Stimulated activated CD4-positive, alpha-beta T cell treated with anti-CD3 and anti-CD28 coated beads, Interleukin-2, amount 100 ng/mL, for 24 hours (primary cell): ENCODE measurements at regions not wholly inside any gene's neighbourhood (a gene's known extent, or its start where the extent isn't known, plus 50 kb on each side); places are given as distances from the start of the nearest gene placed in this dataset.

Experiments
- DNase-seq, 2 donors: peaks; one replicate each; pipeline ENCODE4 v3.0.0-alpha.2; 2020

GRCh38 chr2:75798569-75798968 is 87.9 kb upstream of the GCFC2 start:
- DNase-seq: no peak

- DNase-seq: no peak
These were observed 82.3 kb upstream of the GCFC2 start for GRCh38 chr2:75792996-75793395.

DNA sequence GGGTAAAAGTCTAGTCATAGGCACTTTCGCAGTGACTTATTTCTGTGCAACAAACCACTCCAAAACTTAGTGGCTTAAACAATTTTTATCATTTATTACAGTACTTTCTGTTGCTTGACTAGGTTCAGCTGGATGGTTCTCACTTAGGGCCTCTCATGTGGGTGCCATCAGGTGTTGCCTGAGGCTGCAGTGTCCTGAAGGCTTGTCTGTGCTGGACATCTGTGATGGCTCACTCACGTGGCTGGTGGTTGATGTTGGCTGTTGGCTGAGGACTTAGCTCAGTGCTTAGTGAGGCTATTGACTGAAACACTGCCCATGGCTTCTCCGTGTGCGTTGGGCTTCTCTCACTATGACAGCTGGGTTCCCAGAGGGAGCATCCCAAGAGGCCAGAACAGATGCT is 81.4 kb upstream of the GCFC2 start:
- DNase-seq: no peak

GRCh38 chr2:75790814-75791467 is 80.2 kb upstream of the GCFC2 start:
- DNase-seq: no peak

- DNase-seq: no peak
These were observed 79.6 kb upstream of the GCFC2 start for GRCh38 chr2:75790121-75790813.

DNA sequence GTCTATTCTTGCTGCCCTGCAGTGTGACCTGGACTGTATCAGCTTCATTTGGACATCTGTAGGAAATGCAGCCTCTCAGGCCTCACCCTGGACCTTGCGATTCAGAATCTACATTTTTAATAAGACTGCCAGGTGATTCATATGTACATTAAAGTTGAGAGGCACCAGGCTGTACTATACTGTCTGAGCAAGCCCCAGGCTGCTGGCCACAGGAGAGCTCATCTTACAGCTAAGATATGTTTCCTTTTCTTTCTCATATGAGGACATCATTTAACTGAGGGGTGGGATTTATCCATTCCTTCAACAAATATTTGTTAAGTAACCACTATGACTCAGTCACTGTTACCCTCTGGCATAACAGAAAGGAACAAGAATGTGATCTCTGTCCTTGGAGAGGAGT is 78.2 kb upstream of the GCFC2 start:
- no peak for DNase-seq

- DNase-seq: no peak
These were observed 77.4 kb upstream of the GCFC2 start for GRCh38 chr2:75788154-75788553.

DNA sequence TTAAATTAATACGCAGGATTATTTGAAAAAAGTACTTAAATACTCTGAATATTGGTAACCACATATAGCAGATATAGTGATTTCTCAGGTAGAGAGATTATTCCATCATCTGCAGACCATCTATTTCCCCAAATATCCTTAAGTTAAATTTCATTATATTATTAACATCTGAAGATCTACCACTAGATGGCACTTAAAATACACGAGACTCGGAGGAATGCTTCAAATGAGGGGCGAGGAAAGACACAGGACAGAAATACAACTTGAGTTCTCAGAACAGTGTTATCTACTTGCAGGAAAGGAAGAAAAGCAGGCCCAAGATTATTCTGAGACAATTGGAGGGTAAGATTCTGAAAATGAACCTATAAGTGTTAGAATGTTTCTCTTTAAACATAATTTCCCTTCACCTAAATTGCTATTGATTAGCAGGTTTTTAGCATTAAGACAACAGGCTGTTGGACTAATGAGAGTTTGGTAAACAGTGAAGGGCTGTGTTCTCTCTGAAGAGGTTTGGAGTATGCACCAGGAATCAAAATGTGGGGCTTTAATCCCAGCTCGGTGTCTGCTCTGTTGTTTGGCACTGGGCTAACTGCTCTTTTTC is 76.9 kb upstream of the GCFC2 start:
- DNase-seq: no peak

- DNase-seq: no peak
These were observed 64.7 kb upstream of the GCFC2 start for GRCh38 chr2:75775311-75775823.

DNA sequence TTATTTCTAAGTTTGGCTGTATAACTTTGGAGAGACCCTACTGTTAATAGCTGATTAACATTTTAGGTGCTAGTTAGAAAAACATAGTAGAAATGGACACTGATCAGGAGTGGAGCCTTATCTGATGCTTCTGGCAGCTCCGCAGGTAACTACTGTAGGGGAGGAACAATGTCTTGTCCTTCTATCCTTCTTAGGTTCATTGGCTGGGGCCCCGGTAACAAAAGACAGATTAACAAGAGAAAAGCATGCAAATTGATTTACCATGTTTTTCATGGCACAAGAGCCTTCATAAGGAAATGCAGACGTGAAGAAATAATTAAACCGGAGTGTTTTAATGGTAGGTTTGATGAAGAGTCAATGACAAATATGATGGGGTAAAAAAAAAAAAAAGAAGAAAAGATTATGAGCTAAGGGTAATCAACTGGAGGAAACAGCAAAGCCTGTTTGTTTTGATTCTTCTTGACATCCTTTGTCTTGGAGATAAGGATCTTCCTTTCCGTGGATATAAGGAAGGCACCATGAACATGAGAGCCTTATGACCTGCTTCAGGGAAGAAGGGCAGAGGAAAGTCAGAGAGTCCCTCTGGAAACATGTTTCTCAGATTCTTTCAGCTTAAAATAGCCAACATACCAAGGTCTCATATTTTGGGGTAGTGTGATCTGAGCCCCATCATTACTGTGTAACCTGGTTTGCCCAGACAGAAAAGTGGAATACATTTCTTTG is 62.4 kb upstream of the GCFC2 start:
- DNase-seq: no peak

DNA sequence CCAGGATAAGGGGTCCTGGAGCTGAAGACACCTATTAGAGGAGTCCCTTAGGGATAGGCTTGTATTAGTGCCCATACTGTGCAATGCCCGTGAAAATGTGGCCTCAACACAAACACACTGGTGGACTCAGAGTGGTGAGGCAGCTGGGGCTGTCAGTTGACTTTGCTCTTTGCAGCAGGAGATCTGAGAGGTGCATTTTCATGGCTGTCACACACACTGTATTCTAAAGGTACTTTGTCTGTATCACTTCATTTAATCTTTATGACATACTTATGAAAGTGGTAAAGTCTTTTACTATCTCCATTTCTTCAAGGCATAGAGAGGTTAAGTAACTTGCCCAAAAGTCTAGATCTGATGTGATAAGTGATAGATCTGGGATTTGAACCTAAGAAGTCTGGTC is 55.1 kb upstream of the GCFC2 start:
- DNase-seq: no peak

DNA sequence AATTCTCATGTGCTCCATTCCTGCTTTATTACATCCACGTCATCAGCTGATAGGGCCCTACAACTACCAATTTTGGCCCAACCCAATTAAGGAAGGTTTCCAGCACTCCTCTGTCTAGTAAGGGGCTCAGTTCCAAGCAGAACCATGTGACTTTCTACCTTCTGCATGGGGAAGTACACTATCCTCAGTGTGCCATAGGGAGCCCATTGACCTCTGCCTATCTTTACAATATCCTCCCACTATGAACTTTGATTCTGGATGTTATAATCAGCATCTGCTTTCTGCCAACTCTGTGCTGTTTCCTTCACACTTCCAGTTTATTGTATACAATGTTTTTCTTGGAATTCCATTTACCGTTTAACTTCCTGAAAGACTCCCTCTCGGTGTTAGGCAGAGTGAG is 53.9 kb upstream of the GCFC2 start:
- no peak for DNase-seq
